GM21825 (cell line): ENCODE measurements at regions not wholly inside any gene's neighbourhood (a gene's known extent, or its start where the extent isn't known, plus 50 kb on each side); places are given as distances from the start of the nearest gene placed in this dataset.
"Not testable (repeated sequence)": the region's sequence is repeated elsewhere in the genome, so short reads cannot be mapped to it uniquely, and the experiment has no call there.

Experiments
- ATAC-seq: cut with Tn5 transposase; IDR thresholded peaks from one replicate; pipeline ENCODE4 v1.9.1; 2021; ENCODE audit warnings: mild to moderate bottlenecking, moderate library complexity; ENCODE audit not compliant: unreplicated experiment

GRCh38 chr20:56765172-56766073 is 136.3 kb downstream of the TFAP2C start:
- no peak for ATAC-seq

GRCh38 chr20:56766528-56766927 is 137.4 kb downstream of the TFAP2C start:
- ATAC-seq: no peak

GRCh38 chr20:56769921-56770600 is 141.0 kb downstream of the TFAP2C start:
- no peak for ATAC-seq

- ATAC-seq: no peak
Measured at GRCh38 chr20:56773749-56774148, 144.6 kb downstream of the TFAP2C start.

- ATAC-seq: no peak
Measured at GRCh38 chr20:56774873-56775272, 145.8 kb downstream of the TFAP2C start.

- no peak for ATAC-seq
Measured at GRCh38 chr20:56776345-56776744, 147.2 kb downstream of the TFAP2C start.

GRCh38 chr20:56778765-56779195 is 149.7 kb downstream of the TFAP2C start:
- no peak for ATAC-seq

GRCh38 chr20:56779452-56780143 is 150.5 kb downstream of the TFAP2C start:
- ATAC-seq: no peak

- no peak for ATAC-seq
Measured at GRCh38 chr20:56780266-56780665, 151.2 kb downstream of the TFAP2C start.

- ATAC-seq: no peak
Measured at GRCh38 chr20:56781108-56781739, 152.1 kb downstream of the TFAP2C start.

- ATAC-seq: not testable (repeated sequence)
Measured at GRCh38 chr20:56781987-56782560, 153.0 kb downstream of the TFAP2C start.

- not testable (repeated sequence) for ATAC-seq
Measured at GRCh38 chr20:56782814-56783213, 153.7 kb downstream of the TFAP2C start.

- ATAC-seq: no peak
Measured at GRCh38 chr20:56783826-56784225, 154.7 kb downstream of the TFAP2C start.

GRCh38 chr20:56786503-56786902 is 157.4 kb downstream of the TFAP2C start:
- no peak for ATAC-seq

- no peak for ATAC-seq
Measured at GRCh38 chr20:56788041-56788670, 159.1 kb downstream of the TFAP2C start.

GRCh38 chr20:56788671-56789610 is 159.8 kb downstream of the TFAP2C start:
- ATAC-seq: no peak

GRCh38 chr20:56793916-56794315 is 164.8 kb downstream of the TFAP2C start:
- no peak for ATAC-seq

- ATAC-seq: no peak
Measured at GRCh38 chr20:56795492-56795891, 166.4 kb downstream of the TFAP2C start.

GRCh38 chr20:56796345-56796744 is 167.2 kb downstream of the TFAP2C start:
- no peak for ATAC-seq
